ENCODE measurements at regions not wholly inside any gene's neighbourhood (a gene's known extent, or its start where the extent isn't known, plus 50 kb on each side); places are given as distances from the start of the nearest gene placed in this dataset.
"Not testable (repeated sequence)": the region's sequence is repeated elsewhere in the genome, so short reads cannot be mapped to it uniquely, and the experiment has no call there.

- H3K4me3 Mint-ChIP-seq = no peak overlapping the region
- Histone ChIP-seq H3K27me3 (ENCODE audit: insufficient read depth, low read length) (no peaks in the 10 kb centered on the region), H3K4me3 (ENCODE audit: low read length in 2 of 2) (no peak overlapping the region), H3K9me3 (ENCODE audit: control insufficient read depth in 1 of 2, low read length in 2 of 2) (no peaks in the 10 kb centered on the region), H3K27ac (ENCODE audit: low read depth, low read length) (no peak overlapping the region), H3K36me3 (ENCODE audit: insufficient read depth, low read length) (no peaks in the 10 kb centered on the region), H3K4me1 (ENCODE audit: insufficient read depth, low read length) (no peaks in the 10 kb centered on the region)
- H3K36me3 Mint-ChIP-seq = peaks cover 8 to 28% of the 10 kb centered on the region in 2 donors
- H3K4me1 Mint-ChIP-seq = no peaks in the 10 kb centered on the region
- CTCF ChIA-PET (ENCODE audit: partially characterized antibody) = no interaction called here
- DNase-seq = no peak
- POLR2A ChIA-PET (ENCODE audit: partially characterized antibody) = no interaction called here
- H3K9me3 Mint-ChIP-seq = peaks cover 0 to 16% (median 5%) of the 10 kb centered on the region in 8 donors
- intact Hi-C loops (cut with micrococcal nuclease) = no loop called here
- H3K27me3 Mint-ChIP-seq = no peaks in the 10 kb centered on the region
- H3K27ac Mint-ChIP-seq = no peak overlapping the region
These were observed 144.0 kb downstream of the LEPR start for GRCh38 chr1:65564493-65564892.

GRCh38 chr1:65568285-65568684, 147.8 kb downstream of the LEPR start:
- no peak for DNase-seq
- Mint-ChIP-seq H3K9me3 (peaks cover 0 to 16% (median 5%) of the 10 kb centered on the region in 8 donors), H3K27me3 (no peaks in the 10 kb centered on the region), H3K4me1 (no peaks in the 10 kb centered on the region), H3K27ac (no peak overlapping the region), H3K36me3 (peaks cover 8 to 28% of the 10 kb centered on the region in 2 donors), H3K4me3 (no peak overlapping the region)
- intact Hi-C loops (cut with micrococcal nuclease) = no loop called here
- no peaks in the 10 kb centered on the region for H3K36me3 ChIP-seq (ENCODE audit: insufficient read depth, low read length)
- no peaks in the 10 kb centered on the region for H3K27me3 ChIP-seq (ENCODE audit: insufficient read depth, low read length)
- H3K9me3 ChIP-seq (ENCODE audit: control insufficient read depth in 1 of 2, low read length in 2 of 2) = no peaks in the 10 kb centered on the region
- no peak overlapping the region for H3K4me3 ChIP-seq (ENCODE audit: low read length in 2 of 2)
- ChIA-PET CTCF (ENCODE audit: partially characterized antibody) (no interaction called here), POLR2A (ENCODE audit: partially characterized antibody) (no interaction called here)
- H3K27ac ChIP-seq (ENCODE audit: low read depth, low read length) = no peak overlapping the region
- H3K4me1 ChIP-seq (ENCODE audit: insufficient read depth, low read length) = no peaks in the 10 kb centered on the region

GRCh38 chr1:65572701-65573421, 152.4 kb downstream of the LEPR start:
- Histone ChIP-seq H3K27me3 (ENCODE audit: insufficient read depth, low read length) (no peaks in the 10 kb centered on the region), H3K9me3 (ENCODE audit: control insufficient read depth in 1 of 2, low read length in 2 of 2) (no peaks in the 10 kb centered on the region), H3K4me1 (ENCODE audit: insufficient read depth, low read length) (no peaks in the 10 kb centered on the region), H3K36me3 (ENCODE audit: insufficient read depth, low read length) (no peaks in the 10 kb centered on the region), H3K4me3 (ENCODE audit: low read length in 2 of 2) (no peak overlapping the region), H3K27ac (ENCODE audit: low read depth, low read length) (no peak overlapping the region)
- no peak overlapping the region for H3K4me3 Mint-ChIP-seq
- H3K9me3 Mint-ChIP-seq = peaks cover 0 to 9% (median 2%) of the 10 kb centered on the region in 8 donors
- CTCF ChIA-PET (ENCODE audit: partially characterized antibody) = no interaction called here
- intact Hi-C loops (cut with micrococcal nuclease) = no loop called here
- H3K27me3 Mint-ChIP-seq = no peaks in the 10 kb centered on the region
- H3K36me3 Mint-ChIP-seq = peaks cover 0 to 12% of the 10 kb centered on the region in 2 donors
- POLR2A ChIA-PET (ENCODE audit: partially characterized antibody) = no interaction called here
- no peaks in the 10 kb centered on the region for H3K4me1 Mint-ChIP-seq
- no peak for DNase-seq
- no peak overlapping the region for H3K27ac Mint-ChIP-seq

- Histone ChIP-seq H3K4me3 (ENCODE audit: low read length in 2 of 2) (no peak overlapping the region), H3K36me3 (ENCODE audit: insufficient read depth, low read length) (no peaks in the 10 kb centered on the region), H3K27me3 (ENCODE audit: insufficient read depth, low read length) (no peaks in the 10 kb centered on the region), H3K9me3 (ENCODE audit: control insufficient read depth in 1 of 2, low read length in 2 of 2) (no peaks in the 10 kb centered on the region), H3K27ac (ENCODE audit: low read depth, low read length) (no peak overlapping the region), H3K4me1 (ENCODE audit: insufficient read depth, low read length) (no peaks in the 10 kb centered on the region)
- peaks cover 0 to 4% (median 0%) of the 10 kb centered on the region in 8 donors for H3K9me3 Mint-ChIP-seq
- CTCF ChIA-PET (ENCODE audit: partially characterized antibody) = no interaction called here
- no peak overlapping the region for H3K4me3 Mint-ChIP-seq
- no peaks in the 10 kb centered on the region for H3K27me3 Mint-ChIP-seq
- no peaks in the 10 kb centered on the region for H3K4me1 Mint-ChIP-seq
- peaks cover 0 to 4% of the 10 kb centered on the region in 2 donors for H3K36me3 Mint-ChIP-seq
- H3K27ac Mint-ChIP-seq = no peak overlapping the region
- intact Hi-C loops (cut with micrococcal nuclease) = no loop called here
- no peak for DNase-seq
- POLR2A ChIA-PET (ENCODE audit: partially characterized antibody) = no interaction called here
These were observed 156.8 kb downstream of the LEPR start for GRCh38 chr1:65577278-65577677.

- H3K36me3 ChIP-seq (ENCODE audit: insufficient read depth, low read length); intact Hi-C loops (cut with micrococcal nuclease); CTCF ChIA-PET (ENCODE audit: partially characterized antibody); H3K27me3 Mint-ChIP-seq; H3K9me3 ChIP-seq (ENCODE audit: control insufficient read depth in 1 of 2, low read length in 2 of 2); POLR2A ChIA-PET (ENCODE audit: partially characterized antibody); H3K27ac ChIP-seq (ENCODE audit: low read depth, low read length); H3K27ac Mint-ChIP-seq; H3K4me3 ChIP-seq (ENCODE audit: low read length in 2 of 2); H3K4me1 Mint-ChIP-seq; H3K36me3 Mint-ChIP-seq; H3K4me3 Mint-ChIP-seq; DNase-seq; H3K27me3 ChIP-seq (ENCODE audit: insufficient read depth, low read length); H3K9me3 Mint-ChIP-seq; H3K4me1 ChIP-seq (ENCODE audit: insufficient read depth, low read length): not testable (repeated sequence)
These were observed 157.5 kb downstream of the LEPR start for GRCh38 chr1:65577982-65578381.

- H3K27me3 ChIP-seq (ENCODE audit: insufficient read depth, low read length) = no peaks in the 10 kb centered on the region
- no peaks in the 10 kb centered on the region for H3K4me1 ChIP-seq (ENCODE audit: insufficient read depth, low read length)
- Mint-ChIP-seq H3K9me3 (peaks cover 0 to 13% (median 6%) of the 10 kb centered on the region in 8 donors), H3K27ac (no peak overlapping the region), H3K36me3 (peaks cover 0 to 4% of the 10 kb centered on the region in 2 donors), H3K27me3 (no peaks in the 10 kb centered on the region), H3K4me3 (no peak overlapping the region), H3K4me1 (no peaks in the 10 kb centered on the region)
- no peak for DNase-seq
- ChIA-PET CTCF (ENCODE audit: partially characterized antibody) (no interaction called here), POLR2A (ENCODE audit: partially characterized antibody) (no interaction called here)
- no peak overlapping the region for H3K4me3 ChIP-seq (ENCODE audit: low read length in 2 of 2)
- H3K9me3 ChIP-seq (ENCODE audit: control insufficient read depth in 1 of 2, low read length in 2 of 2) = no peaks in the 10 kb centered on the region
- no peak overlapping the region for H3K27ac ChIP-seq (ENCODE audit: low read depth, low read length)
- intact Hi-C loops (cut with micrococcal nuclease) = no loop called here
- H3K36me3 ChIP-seq (ENCODE audit: insufficient read depth, low read length) = no peaks in the 10 kb centered on the region
These were observed 160.7 kb downstream of the LEPR start for GRCh38 chr1:65581119-65581518.

GRCh38 chr1:65584399-65584798, 163.9 kb downstream of the LEPR start:
- DNase-seq = no peak
- H3K9me3 ChIP-seq (ENCODE audit: control insufficient read depth in 1 of 2, low read length in 2 of 2) = no peaks in the 10 kb centered on the region
- no peak overlapping the region for H3K27ac ChIP-seq (ENCODE audit: low read depth, low read length)
- no peak overlapping the region for H3K4me3 ChIP-seq (ENCODE audit: low read length in 2 of 2)
- ChIA-PET POLR2A (ENCODE audit: partially characterized antibody) (no interaction called here), CTCF (ENCODE audit: partially characterized antibody) (no interaction called here)
- Mint-ChIP-seq H3K4me3 (no peak overlapping the region), H3K4me1 (no peaks in the 10 kb centered on the region), H3K27ac (no peak overlapping the region), H3K9me3 (peaks cover 0 to 13% (median 6%) of the 10 kb centered on the region in 8 donors), H3K27me3 (peaks cover 0 to 1% of the 10 kb centered on the region in 2 donors), H3K36me3 (no peaks in the 10 kb centered on the region)
- H3K4me1 ChIP-seq (ENCODE audit: insufficient read depth, low read length) = no peaks in the 10 kb centered on the region
- H3K36me3 ChIP-seq (ENCODE audit: insufficient read depth, low read length) = no peaks in the 10 kb centered on the region
- intact Hi-C loops (cut with micrococcal nuclease) = no loop called here
- no peaks in the 10 kb centered on the region for H3K27me3 ChIP-seq (ENCODE audit: insufficient read depth, low read length)

- H3K4me1 ChIP-seq (ENCODE audit: insufficient read depth, low read length) = no peaks in the 10 kb centered on the region
- Mint-ChIP-seq H3K36me3 (no peaks in the 10 kb centered on the region), H3K27ac (no peak overlapping the region), H3K4me3 (no peak overlapping the region), H3K9me3 (peaks cover 0 to 4% (median 0%) of the 10 kb centered on the region in 8 donors), H3K27me3 (peaks cover 0 to 1% of the 10 kb centered on the region in 2 donors), H3K4me1 (no peaks in the 10 kb centered on the region)
- no peak overlapping the region for H3K27ac ChIP-seq (ENCODE audit: low read depth, low read length)
- ChIA-PET POLR2A (ENCODE audit: partially characterized antibody) (no interaction called here), CTCF (ENCODE audit: partially characterized antibody) (no interaction called here)
- no peaks in the 10 kb centered on the region for H3K36me3 ChIP-seq (ENCODE audit: insufficient read depth, low read length)
- DNase-seq = no peak
- no peaks in the 10 kb centered on the region for H3K27me3 ChIP-seq (ENCODE audit: insufficient read depth, low read length)
- intact Hi-C loops (cut with micrococcal nuclease) = no loop called here
- no peaks in the 10 kb centered on the region for H3K9me3 ChIP-seq (ENCODE audit: control insufficient read depth in 1 of 2, low read length in 2 of 2)
- H3K4me3 ChIP-seq (ENCODE audit: low read length in 2 of 2) = no peak overlapping the region
These were observed 169.8 kb downstream of the LEPR start for GRCh38 chr1:65590279-65590678.

Data from CD4-positive, alpha-beta memory T cell (primary cell).